ENCODE measurements at regions not wholly inside any gene's neighbourhood (a gene's known extent, or its start where the extent isn't known, plus 50 kb on each side); places are given as distances from the start of the nearest gene placed in this dataset.

DNA sequence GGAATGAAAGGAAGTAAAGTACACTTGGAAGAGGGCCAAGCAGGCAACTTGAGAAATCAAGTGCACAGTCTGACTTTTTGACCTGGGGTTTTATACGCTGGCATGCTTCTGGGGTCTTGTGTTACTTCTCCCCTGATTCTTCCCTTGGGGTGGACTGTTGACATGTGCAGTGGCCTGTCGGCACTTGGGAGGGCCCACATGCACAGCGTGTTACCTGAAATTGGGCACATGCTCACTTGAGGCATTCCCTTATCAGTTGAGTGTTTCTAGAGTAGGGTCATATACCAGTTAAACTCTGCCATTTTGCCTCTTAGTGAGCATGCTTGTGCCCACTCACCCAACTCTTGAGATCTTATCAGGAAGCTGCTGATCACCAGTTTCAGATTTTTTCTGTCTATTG, 329.1 kb upstream of the SOX2 start:
- Histone ChIP-seq H4K91ac (replicated peaks; ENCODE audit: insufficient read length, low read length) (peak overlapping the region; percentile 44), H3K79me1 (ENCODE audit: low read depth, low read length) (no peaks in the 10 kb centered on the region), H3K23me2 (ENCODE audit: low read depth, low read length) (no peaks in the 10 kb centered on the region), H2AFZ (ENCODE audit: low read length) (no peak overlapping the region), H3K18ac (ENCODE audit: extremely low read depth, low read length) (peak overlapping the region; percentile 53; the same call in 1 of the 2 replicates), H3K9ac (replicated peaks in 1 of 4; ENCODE audit: extremely low read depth in 1 of 4, low read depth in 3 of 4, low read length in 3 of 4) (no peak overlapping the region), H2BK20ac (ENCODE audit: low read length) (peak overlapping the region; percentile 41; the same call in 1 of the 2 replicates), H3K4me3 (ENCODE audit: extremely low read depth in 1 of 4, insufficient read depth in 2 of 4, low read depth in 3 of 4, low read length in 4 of 4) (no peak overlapping the region), H3K14ac (ENCODE audit: insufficient read length) (no peak overlapping the region), H3K56ac (replicated peaks; ENCODE audit: insufficient read length, low read depth, low read length) (no peak overlapping the region), H4K5ac (ENCODE audit: insufficient read length, low read depth, low read length) (no peak overlapping the region), H3K9me3 (ENCODE audit: insufficient read depth in 2 of 2, low read depth in 1 of 2, low read length in 1 of 2) (no peaks in the 10 kb centered on the region), H3K36me3 (ENCODE audit: control insufficient read depth in 2 of 4, insufficient read depth in 4 of 4, low read length in 3 of 4) (no peaks in the 10 kb centered on the region; a peak in 1 of 8 replicates), H4K20me1 (replicated peaks in 1 of 2; ENCODE audit: control insufficient read depth in 1 of 2, insufficient read depth in 2 of 2, low read length in 2 of 2) (no peaks in the 10 kb centered on the region), H3K27me3 (replicated peaks in 1 of 4; ENCODE audit: control insufficient read depth in 3 of 4, extremely low read depth in 1 of 4, insufficient read depth in 3 of 4, low read length in 3 of 4) (no peaks in the 10 kb centered on the region), H3K27ac (ENCODE audit: low read depth, low read length) (no peak overlapping the region), H3K4me1 (replicated peaks in 1 of 4; ENCODE audit: control insufficient read depth in 3 of 4, insufficient read depth in 4 of 4, low read length in 3 of 4) (peaks cover 2 to 10% (median 7%) of the 10 kb centered on the region in 4 experiments; a peak in 5 of 7 replicates), H2BK5ac (ENCODE audit: low read depth, low read length) (peak overlapping the region; percentile 19; the same call in 1 of the 2 replicates), H3K23ac (ENCODE audit: insufficient read length) (no peak overlapping the region), H2BK120ac (replicated peaks; ENCODE audit: low read depth, low read length) (peak overlapping the region; percentile 41), H3K4ac (replicated peaks; ENCODE audit: insufficient read length, low read depth, low read length) (no peak overlapping the region), H2BK15ac (ENCODE audit: low read length) (no peak overlapping the region), H2AK5ac (ENCODE audit: low read depth, low read length) (no peak overlapping the region), H3K4me2 (ENCODE audit: insufficient read depth in 1 of 2, low read depth in 2 of 2, low read length in 2 of 2) (no peak overlapping the region), H2BK12ac (ENCODE audit: low read depth, low read length) (no peak overlapping the region; the same call in 1 of the 2 replicates), H4K8ac (ENCODE audit: extremely low read depth, insufficient read depth, low read length) (no peak overlapping the region), H3K79me2 (ENCODE audit: control insufficient read depth in 1 of 2, insufficient read depth in 2 of 2, low read length in 2 of 2) (no peaks in the 10 kb centered on the region)
- FAIRE-seq: no peak
- CTCF ChIA-PET (ENCODE audit: partially characterized antibody): interaction anchor here (0.6 to 1.4 kb wide), 3 partner anchors 55 to 366 kb away, joined by 3 to 4 read pairs (median 3); no protein-coding TSS in a partner anchor
- POLR2A ChIA-PET (ENCODE audit: partially characterized antibody): interaction anchor here (0.6 kb wide), 1 partner anchor 535 kb away, joined by 3 read pairs; no protein-coding TSS in a partner anchor
- no peak for DNase-seq (ENCODE audit: low read depth in 1 of 2, low spot score in 2 of 2)
- WGBS, 2 experiments (ENCODE audit: extremely low coverage in 1 of 2, insufficient coverage in 1 of 2, insufficient read length in 1 of 2, insufficient replicate concordance in 2 of 2, low coverage in 1 of 2, low lambda C conversion rate in 2 of 2, missing lambda C conversion rate in 1 of 2): 94% methylated on average over 3 of the region's 3 CpGs; no CpG with 5 or more reads in 1 of the 2 experiments
- TF ChIP-seq EZH2 (IDR thresholded peaks at IDR 0.05; ENCODE audit: low read depth, low read length, severe bottlenecking) (no peak), POLR2AphosphoS5 (IDR thresholded peaks at IDR 0.05; ENCODE audit: low read depth, low read length) (no peak), HDAC2 (IDR thresholded peaks at IDR 0.05; ENCODE audit: borderline replicate concordance in 1 of 2, low read depth in 2 of 2, low read length in 2 of 2) (no peak)
